ENCODE measurements at regions not wholly inside any gene's neighbourhood (a gene's known extent, or its start where the extent isn't known, plus 50 kb on each side); places are given as distances from the start of the nearest gene placed in this dataset.

- Histone ChIP-seq H3K4me1 (ENCODE audit: insufficient read depth) (peaks cover 2% of the 10 kb centered on the region), H3K36me3 (replicated peaks; ENCODE audit: insufficient read depth, low read depth) (no peaks in the 10 kb centered on the region), H3K9me2 (replicated peaks; ENCODE audit: insufficient read depth) (no peaks in the 10 kb centered on the region), H3K27me3 (no peaks in the 10 kb centered on the region), H3K4me2 (no peak overlapping the region), H3K27ac (no peak overlapping the region), H3K4me3 (no peak overlapping the region), H3K9me3 (ENCODE audit: low read depth) (no peaks in the 10 kb centered on the region), H2AFZ (no peak overlapping the region), H4K20me1 (ENCODE audit: insufficient read depth, poor library complexity, severe bottlenecking) (no peaks in the 10 kb centered on the region), H3K79me2 (no peaks in the 10 kb centered on the region)
- 78% methylated on average over 4 of the region's 4 CpGs for WGBS (ENCODE audit: low lambda C conversion rate, missing lambda C conversion rate)
- DNase-seq (ENCODE audit: low spot score), result no peak
- no peak for TF ChIP-seq EZH2phosphoT487 (IDR thresholded peaks at IDR 0.05; ENCODE audit: low read depth, severe bottlenecking, unreplicated experiment)
These were observed 176.2 kb downstream of the TFAP2C start for GRCh38 chr20:56805313-56805712.

- H4K20me1 ChIP-seq (ENCODE audit: insufficient read depth, poor library complexity, severe bottlenecking), result no peaks in the 10 kb centered on the region
- H2AFZ ChIP-seq, result no peak overlapping the region
- TF ChIP-seq, protein P1, sequence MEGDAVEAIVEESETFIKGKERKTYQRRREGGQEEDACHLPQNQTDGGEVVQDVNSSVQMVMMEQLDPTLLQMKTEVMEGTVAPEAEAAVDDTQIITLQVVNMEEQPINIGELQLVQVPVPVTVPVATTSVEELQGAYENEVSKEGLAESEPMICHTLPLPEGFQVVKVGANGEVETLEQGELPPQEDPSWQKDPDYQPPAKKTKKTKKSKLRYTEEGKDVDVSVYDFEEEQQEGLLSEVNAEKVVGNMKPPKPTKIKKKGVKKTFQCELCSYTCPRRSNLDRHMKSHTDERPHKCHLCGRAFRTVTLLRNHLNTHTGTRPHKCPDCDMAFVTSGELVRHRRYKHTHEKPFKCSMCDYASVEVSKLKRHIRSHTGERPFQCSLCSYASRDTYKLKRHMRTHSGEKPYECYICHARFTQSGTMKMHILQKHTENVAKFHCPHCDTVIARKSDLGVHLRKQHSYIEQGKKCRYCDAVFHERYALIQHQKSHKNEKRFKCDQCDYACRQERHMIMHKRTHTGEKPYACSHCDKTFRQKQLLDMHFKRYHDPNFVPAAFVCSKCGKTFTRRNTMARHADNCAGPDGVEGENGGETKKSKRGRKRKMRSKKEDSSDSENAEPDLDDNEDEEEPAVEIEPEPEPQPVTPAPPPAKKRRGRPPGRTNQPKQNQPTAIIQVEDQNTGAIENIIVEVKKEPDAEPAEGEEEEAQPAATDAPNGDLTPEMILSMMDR (IDR thresholded peaks at IDR 0.05; ENCODE audit: poor library complexity), result no peak
- no peak for TF ChIP-seq EZH2phosphoT487 (IDR thresholded peaks at IDR 0.05; ENCODE audit: low read depth, severe bottlenecking, unreplicated experiment)
- no peak for TF ChIP-seq EZH2 (IDR thresholded peaks at IDR 0.05; ENCODE audit: borderline replicate concordance)
- 84% methylated on average over 9 of the region's 9 CpGs for WGBS (ENCODE audit: low lambda C conversion rate, missing lambda C conversion rate)
- no peaks in the 10 kb centered on the region for H3K9me3 ChIP-seq (ENCODE audit: low read depth)
- H3K9me2 ChIP-seq (replicated peaks; ENCODE audit: insufficient read depth), result no peaks in the 10 kb centered on the region
- H3K27ac ChIP-seq, result no peak overlapping the region
- H3K79me2 ChIP-seq, result no peaks in the 10 kb centered on the region
- H3K27me3 ChIP-seq, result no peaks in the 10 kb centered on the region
- no peak overlapping the region for H3K4me2 ChIP-seq
- no peak for DNase-seq (ENCODE audit: low spot score)
- H3K36me3 ChIP-seq (replicated peaks; ENCODE audit: insufficient read depth, low read depth), result no peaks in the 10 kb centered on the region
- H3K4me3 ChIP-seq, result no peak overlapping the region
- H3K4me1 ChIP-seq (ENCODE audit: insufficient read depth), result peaks cover 2% of the 10 kb centered on the region
These were observed 176.9 kb downstream of the TFAP2C start for GRCh38 chr20:56805966-56806365.

GRCh38 chr20:56806952-56807517 is 177.9 kb downstream of the TFAP2C start:
- Histone ChIP-seq H3K27me3 (no peaks in the 10 kb centered on the region), H2AFZ (no peak overlapping the region), H3K4me2 (no peak overlapping the region), H3K9me2 (replicated peaks; ENCODE audit: insufficient read depth) (no peaks in the 10 kb centered on the region), H3K9me3 (ENCODE audit: low read depth) (no peaks in the 10 kb centered on the region), H3K4me3 (no peak overlapping the region), H3K27ac (no peak overlapping the region), H4K20me1 (ENCODE audit: insufficient read depth, poor library complexity, severe bottlenecking) (no peaks in the 10 kb centered on the region), H3K79me2 (no peaks in the 10 kb centered on the region), H3K36me3 (replicated peaks; ENCODE audit: insufficient read depth, low read depth) (no peaks in the 10 kb centered on the region), H3K4me1 (ENCODE audit: insufficient read depth) (peaks cover 2% of the 10 kb centered on the region)
- 71% methylated on average over 18 of the region's 18 CpGs for WGBS (ENCODE audit: low lambda C conversion rate, missing lambda C conversion rate)
- TF ChIP-seq, protein P1 (IDR thresholded peaks at IDR 0.05; ENCODE audit: poor library complexity), result no peak
- TF ChIP-seq EZH2phosphoT487 (IDR thresholded peaks at IDR 0.05; ENCODE audit: low read depth, severe bottlenecking, unreplicated experiment) (no peak), EZH2 (IDR thresholded peaks at IDR 0.05; ENCODE audit: borderline replicate concordance) (no peak)
- DNase-seq (ENCODE audit: low spot score), result no peak

DNA sequence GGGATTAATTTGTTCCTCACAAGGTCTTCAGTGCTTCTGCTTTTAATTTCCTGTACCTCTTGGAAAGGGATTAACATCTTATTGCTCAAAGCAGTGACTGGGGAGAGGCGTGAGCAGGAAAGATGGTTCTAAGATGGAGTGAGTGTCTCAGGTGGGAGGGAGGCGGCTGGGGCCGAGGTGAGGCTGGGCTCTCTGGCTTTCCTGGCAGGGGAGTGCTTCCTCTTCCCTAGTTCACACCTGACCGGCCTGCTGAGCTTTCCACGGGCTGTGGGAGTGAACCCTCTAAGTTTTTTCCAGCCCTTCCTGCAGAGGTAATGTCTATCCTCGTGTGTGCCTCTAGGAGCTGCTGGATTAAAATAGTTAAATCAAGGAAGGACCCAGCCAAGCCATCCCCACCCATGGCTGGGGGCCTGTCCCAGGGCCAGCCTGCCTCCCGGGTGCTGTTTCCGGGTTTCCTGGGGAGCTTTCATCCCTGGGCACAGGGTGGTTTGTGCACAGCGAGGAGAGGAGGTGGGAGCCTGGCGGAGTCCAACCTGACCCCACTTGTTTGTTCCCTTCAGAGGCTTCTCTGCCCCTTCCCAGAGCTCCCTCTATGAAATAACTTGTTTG is 179.1 kb downstream of the TFAP2C start:
- Histone ChIP-seq H3K9me2 (replicated peaks; ENCODE audit: insufficient read depth) (no peaks in the 10 kb centered on the region), H3K4me3 (no peak overlapping the region), H3K27ac (peak overlapping the region; percentile 63), H3K79me2 (no peaks in the 10 kb centered on the region), H3K4me2 (peak overlapping the region; percentile 46), H4K20me1 (ENCODE audit: insufficient read depth, poor library complexity, severe bottlenecking) (no peaks in the 10 kb centered on the region), H3K9me3 (ENCODE audit: low read depth) (no peaks in the 10 kb centered on the region), H3K27me3 (no peaks in the 10 kb centered on the region), H3K36me3 (replicated peaks; ENCODE audit: insufficient read depth, low read depth) (no peaks in the 10 kb centered on the region), H3K4me1 (ENCODE audit: insufficient read depth) (peaks cover 2% of the 10 kb centered on the region), H2AFZ (peak overlapping the region; percentile 25)
- WGBS (ENCODE audit: low lambda C conversion rate, missing lambda C conversion rate), result 45% methylated on average over 10 of the region's 10 CpGs
- no peak for DNase-seq (ENCODE audit: low spot score)
- no peak for TF ChIP-seq EZH2 (IDR thresholded peaks at IDR 0.05; ENCODE audit: borderline replicate concordance)
- TF ChIP-seq, protein P1 (IDR thresholded peaks at IDR 0.05; ENCODE audit: poor library complexity), result no peak
- TF ChIP-seq EZH2phosphoT487 (IDR thresholded peaks at IDR 0.05; ENCODE audit: low read depth, severe bottlenecking, unreplicated experiment), result no peak
